ENCODE measurements at regions not wholly inside any gene's neighbourhood (a gene's known extent, or its start where the extent isn't known, plus 50 kb on each side); places are given as distances from the start of the nearest gene placed in this dataset.

- H3K4me1 ChIP-seq (ENCODE audit: insufficient read depth, low read length) = no peaks in the 10 kb centered on the region; the same call in 1 of the 2 replicates
- H4K20me1 ChIP-seq (ENCODE audit: control insufficient read depth, insufficient read depth, insufficient read length) = no peaks in the 10 kb centered on the region
- no peak overlapping the region for H2AFZ ChIP-seq (ENCODE audit: low read length)
- no peaks in the 10 kb centered on the region for H3K79me2 ChIP-seq (ENCODE audit: insufficient read depth, low read length)
- H2BK15ac ChIP-seq (ENCODE audit: low read depth, low read length) = no peak overlapping the region
- no peak overlapping the region for H2BK12ac ChIP-seq (ENCODE audit: insufficient read length, low read depth, low read length)
- H3K9me3 Mint-ChIP-seq = peaks cover 12 to 14% of the 10 kb centered on the region in 2 experiments; a peak in 4 of 5 replicates
- no peak overlapping the region for H4K8ac ChIP-seq (replicated peaks; ENCODE audit: insufficient read length, low read depth, low read length)
- no peak overlapping the region for H3K23ac ChIP-seq (ENCODE audit: insufficient read length, low read depth, low read length)
- no peaks in the 10 kb centered on the region for H3K79me1 ChIP-seq (ENCODE audit: insufficient read depth, low read depth, low read length, poor library complexity, severe bottlenecking)
- no peaks in the 10 kb centered on the region for H3K27me3 ChIP-seq (ENCODE audit: insufficient read depth, low read length)
- no peak overlapping the region for H2BK5ac ChIP-seq (ENCODE audit: insufficient read length, low read length)
- no peak overlapping the region for H3T11ph ChIP-seq (ENCODE audit: low read length)
- H3K27ac Mint-ChIP-seq = peak overlapping the region in 1 of 3 experiments; percentile 14; a peak in 1 of 7 replicates
- no peak overlapping the region for H3K4me2 ChIP-seq (ENCODE audit: insufficient read depth, insufficient read length, low read length)
- WGBS (ENCODE audit: extremely low coverage, insufficient read length, low lambda C conversion rate) = no CpG with 5 or more reads among the region's 6 CpGs
- peaks cover 15 to 19% of the 10 kb centered on the region in 2 experiments for H3K4me1 Mint-ChIP-seq
- no peak overlapping the region for H2AK5ac ChIP-seq (ENCODE audit: insufficient read length, low read length)
- H3K4me3 Mint-ChIP-seq = no peak overlapping the region
- no peak overlapping the region for H3K27ac ChIP-seq (ENCODE audit: insufficient read length, low read depth, low read length)
- H2BK120ac ChIP-seq (ENCODE audit: low read depth, low read length, poor library complexity, severe bottlenecking) = no peak overlapping the region
- H3K18ac ChIP-seq (ENCODE audit: insufficient read length, low read depth, low read length) = no peak overlapping the region
- no peak overlapping the region for H4K5ac ChIP-seq (ENCODE audit: insufficient read length, low read depth, low read length)
- H3K36me3 Mint-ChIP-seq (ENCODE audit: insufficient read depth in 1 of 3, low read depth in 3 of 3) = peaks cover 12 to 22% (median 15%) of the 10 kb centered on the region in 3 experiments
- H3K27me3 Mint-ChIP-seq (ENCODE audit: low read depth) = no peaks in the 10 kb centered on the region; the same call in 1 of the 2 replicates
- H2BK20ac ChIP-seq (ENCODE audit: low read depth, low read length, poor library complexity, severe bottlenecking) = no peak overlapping the region
- TF ChIP-seq CTCF (conservative IDR thresholded peaks at IDR 0.05) = no peak
- no peak overlapping the region for H3K9ac ChIP-seq (ENCODE audit: extremely low read depth, insufficient read length, low read length)
- no peak overlapping the region for H3K56ac ChIP-seq (ENCODE audit: insufficient read length, low read depth, low read length)
- H3K9me3 ChIP-seq (ENCODE audit: control insufficient read depth, low read depth, low read length) = no peaks in the 10 kb centered on the region
- H3K14ac ChIP-seq (ENCODE audit: insufficient read depth, low read length) = no peak overlapping the region
- DNase-seq = no peak
- H3K4ac ChIP-seq (ENCODE audit: low read depth, low read length) = no peak overlapping the region
- H3K23me2 ChIP-seq (ENCODE audit: insufficient read length, low read depth, low read length, poor library complexity, severe bottlenecking) = no peaks in the 10 kb centered on the region
- no peak overlapping the region for H4K91ac ChIP-seq (ENCODE audit: insufficient read length, low read depth, low read length)
Observed at GRCh38 chr4:56187688-56188087, 199.6 kb downstream of the AASDH start.

Measured in H9 (cell line).